ENCODE measurements at regions not wholly inside any gene's neighbourhood (a gene's known extent, or its start where the extent isn't known, plus 50 kb on each side); places are given as distances from the start of the nearest gene placed in this dataset.
"Not testable (repeated sequence)": the region's sequence is repeated elsewhere in the genome, so short reads cannot be mapped to it uniquely, and the experiment has no call there.

DNA sequence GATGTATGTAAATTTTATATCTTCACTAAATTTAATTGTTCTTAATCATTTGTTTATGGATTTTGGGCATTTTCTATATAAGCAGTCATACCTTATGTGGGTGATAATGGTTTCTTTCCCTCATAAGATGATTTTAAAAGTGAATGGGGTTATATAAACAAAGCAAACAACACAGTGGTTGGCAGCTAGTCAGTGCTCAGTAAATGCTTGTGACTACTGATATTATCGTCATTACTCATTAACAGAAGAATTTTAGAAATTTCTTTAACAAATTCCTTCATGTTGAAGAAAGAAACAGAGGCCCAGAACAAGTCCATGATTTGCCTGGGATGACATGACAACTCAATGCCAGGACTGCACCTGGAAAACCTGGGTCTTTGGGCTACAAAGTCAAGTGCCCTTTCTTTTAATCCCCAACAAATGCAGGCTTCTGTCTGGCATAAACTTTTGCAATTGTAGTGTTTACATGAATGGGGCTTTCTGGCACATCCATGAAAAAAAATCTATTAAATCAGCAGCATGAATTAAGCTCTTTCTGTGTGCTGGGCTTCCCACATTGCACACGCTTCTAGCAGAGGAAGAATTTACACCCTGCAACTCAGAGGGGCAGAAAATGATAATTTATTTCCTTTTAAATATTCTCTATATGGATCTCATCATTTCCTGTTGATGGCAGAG is 297.3 kb upstream of the PLGLB1 start:
- not testable (repeated sequence) for DNase-seq

GRCh38 chr2:87319705-87320104 is 298.1 kb upstream of the PLGLB1 start:
- DNase-seq = not testable (repeated sequence)

GRCh38 chr2:87321201-87321600 is 299.6 kb upstream of the PLGLB1 start:
- not testable (repeated sequence) for DNase-seq

GRCh38 chr2:87324335-87325041 is 302.8 kb upstream of the PLGLB1 start:
- not testable (repeated sequence) for DNase-seq

GRCh38 chr2:87325042-87325910 is 303.6 kb upstream of the PLGLB1 start:
- not testable (repeated sequence) for DNase-seq

DNA sequence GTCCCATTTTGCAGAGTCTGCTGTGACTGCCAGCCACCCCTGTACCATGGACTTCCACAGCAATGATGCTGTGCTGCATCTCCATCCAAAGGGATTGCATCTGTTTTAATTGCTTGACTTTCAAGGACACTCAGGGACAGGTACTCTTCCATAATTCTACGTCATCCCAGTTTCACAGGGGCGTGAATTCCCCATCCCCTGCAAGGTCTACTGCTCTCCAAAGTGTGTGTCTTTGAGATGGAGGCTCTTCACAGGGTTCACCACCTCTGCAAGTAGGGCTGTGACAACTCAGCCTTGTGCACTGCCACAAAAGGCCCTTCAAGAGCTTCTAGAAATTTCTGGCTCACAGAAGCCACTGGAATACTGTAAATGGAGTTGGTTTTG is 304.3 kb upstream of the PLGLB1 start:
- DNase-seq = not testable (repeated sequence)

DNA sequence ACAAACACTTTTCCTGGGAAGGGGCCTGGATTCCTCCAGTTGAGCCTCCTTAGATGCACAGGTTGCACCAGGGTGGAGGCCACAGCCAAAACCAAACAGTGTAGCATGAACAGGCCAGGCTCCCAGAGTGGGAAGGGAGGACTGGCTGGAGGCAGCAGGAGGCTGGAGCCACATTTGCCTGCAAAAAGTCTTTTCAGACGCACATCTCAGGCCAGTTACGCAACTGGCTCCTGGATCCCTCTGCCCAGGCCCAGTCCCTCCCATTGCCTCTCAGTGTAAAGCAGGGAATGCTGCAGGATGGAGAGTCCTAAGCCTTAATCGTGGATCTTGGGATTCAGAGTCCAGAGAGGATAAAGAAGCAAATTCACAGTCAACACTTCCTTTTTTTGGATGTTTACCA is 305.1 kb upstream of the PLGLB1 start:
- DNase-seq = not testable (repeated sequence)

DNA sequence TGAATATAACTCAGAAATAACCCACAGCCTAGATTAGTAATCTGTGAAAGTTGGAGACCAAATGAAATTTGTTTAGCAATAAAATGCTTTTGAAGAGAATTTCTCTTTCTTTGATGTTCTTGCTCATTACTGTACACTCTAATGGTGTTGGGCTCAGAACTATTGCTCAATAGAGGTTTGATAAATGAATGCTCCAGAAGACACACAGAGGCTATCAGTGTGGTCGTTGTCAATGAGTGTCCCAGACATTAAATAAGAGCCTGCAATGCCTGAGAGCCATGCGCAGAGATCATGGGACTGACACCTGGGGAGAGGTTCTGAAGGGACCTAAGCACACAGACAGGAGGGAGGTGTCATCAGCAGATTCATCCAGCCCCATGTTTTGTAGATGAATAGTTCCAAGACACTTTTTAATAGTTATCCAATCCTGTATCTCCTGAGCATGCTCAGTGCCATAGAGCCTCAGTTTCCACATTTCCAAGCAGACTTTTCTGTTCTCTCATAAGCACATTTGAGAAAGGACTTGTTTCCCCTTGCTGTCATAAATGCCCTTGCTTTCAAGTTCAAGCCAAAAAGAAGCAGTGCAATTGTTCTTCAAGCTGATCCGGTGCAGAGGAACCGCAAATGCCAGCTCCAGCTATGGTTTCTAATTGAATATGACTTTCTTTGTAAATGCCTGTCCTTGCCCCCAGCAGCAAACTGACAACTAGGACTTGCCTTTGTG is 306.2 kb upstream of the PLGLB1 start:
- DNase-seq = not testable (repeated sequence)

GRCh38 chr2:87329529-87329928 is 307.9 kb upstream of the PLGLB1 start:
- not testable (repeated sequence) for DNase-seq

- not testable (repeated sequence) for DNase-seq
These were observed 308.8 kb upstream of the PLGLB1 start for GRCh38 chr2:87330486-87330885.

DNA sequence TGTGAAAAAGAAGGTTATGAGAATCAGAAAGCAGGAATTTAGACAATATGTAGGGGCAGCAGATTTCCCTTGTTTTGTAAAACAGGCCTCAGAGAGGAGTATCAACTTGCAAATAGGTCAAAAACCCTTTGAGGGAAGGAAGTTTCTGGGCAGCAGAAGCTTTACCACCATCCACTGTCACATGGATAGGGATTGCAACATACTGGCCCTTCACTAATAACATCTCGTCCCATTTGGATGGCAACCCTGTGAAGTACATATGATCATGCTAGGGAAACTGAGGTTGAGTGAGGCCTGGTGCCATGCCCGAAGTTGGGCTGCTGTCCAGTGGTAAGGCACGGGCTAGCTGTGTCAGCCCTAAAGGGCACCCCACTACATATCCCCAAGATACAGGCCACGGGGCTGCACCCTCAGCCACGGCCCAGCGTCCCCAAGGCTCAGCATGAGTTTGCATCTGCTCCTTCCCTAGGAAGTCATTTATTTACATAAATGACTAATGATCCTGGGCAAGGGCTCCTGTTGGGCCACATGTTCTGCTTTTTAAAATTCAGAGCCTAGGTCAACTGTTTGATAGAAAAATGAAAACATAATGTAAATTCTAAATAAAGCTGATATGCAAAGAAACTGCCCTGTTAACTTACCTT is 310.4 kb upstream of the PLGLB1 start:
- peak in 3 of 4 experiments; percentile 22 to 52 (median 26) for DNase-seq

GRCh38 chr2:87334888-87335287 is 313.2 kb upstream of the PLGLB1 start:
- not testable (repeated sequence) for DNase-seq

- not testable (repeated sequence) for DNase-seq
These were observed 317.4 kb upstream of the PLGLB1 start for GRCh38 chr2:87338998-87339397.

GRCh38 chr2:87341601-87342014 is 320.0 kb upstream of the PLGLB1 start:
- peak; percentile 62 to 79 (median 69) for DNase-seq

- not testable (repeated sequence) for DNase-seq
These were observed 320.5 kb upstream of the PLGLB1 start for GRCh38 chr2:87342175-87342574.

- DNase-seq = peak in 2 of 4 experiments; percentile 8 to 11
These were observed 321.7 kb upstream of the PLGLB1 start for GRCh38 chr2:87343347-87343746.

DNA sequence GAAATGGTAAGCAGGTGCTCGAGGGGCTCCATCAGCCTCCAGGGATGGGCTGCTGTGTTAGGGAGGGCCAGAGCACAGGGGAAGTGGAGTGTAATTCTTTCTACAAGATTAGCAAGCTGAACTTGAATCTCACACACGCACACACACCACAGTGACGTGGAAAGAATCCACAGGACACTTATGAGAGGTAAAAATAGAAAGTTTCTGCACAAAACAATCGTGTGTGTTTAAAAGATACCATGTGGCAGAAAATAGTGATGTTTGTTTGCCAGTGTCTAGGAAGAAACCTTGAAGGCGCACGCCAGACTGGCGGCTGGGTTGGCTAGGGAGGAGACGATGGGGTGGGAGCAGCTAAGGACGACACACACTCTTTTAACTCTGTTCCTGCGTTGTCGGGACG is 323.6 kb upstream of the PLGLB1 start:
- not testable (repeated sequence) for DNase-seq

- not testable (repeated sequence) for DNase-seq
These were observed 326.9 kb upstream of the PLGLB1 start for GRCh38 chr2:87348556-87348955.

DNA sequence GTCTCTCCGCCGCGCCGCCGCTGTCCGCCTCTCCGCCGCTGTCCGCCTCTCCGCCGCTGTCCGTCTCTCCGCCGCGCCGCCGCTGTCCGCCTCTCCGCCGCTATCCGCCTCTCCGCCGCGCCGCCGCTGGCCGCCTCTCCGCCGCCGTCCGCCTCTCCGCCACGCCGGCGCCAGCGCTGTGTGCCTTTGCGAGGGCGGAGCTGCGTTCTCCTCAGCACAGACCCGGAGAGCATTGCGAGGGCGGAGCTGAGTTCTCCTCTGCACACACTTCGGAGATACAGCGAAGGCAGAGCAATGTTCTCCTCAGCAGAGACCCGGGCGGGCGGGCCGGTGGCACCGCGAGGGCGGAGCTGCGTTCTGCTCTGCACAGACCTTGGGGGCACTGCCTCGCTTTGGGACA is 327.4 kb upstream of the PLGLB1 start:
- not testable (repeated sequence) for DNase-seq

GRCh38 chr2:87352178-87352934 is 330.7 kb upstream of the PLGLB1 start:
- DNase-seq = peak in 1 of 4 experiments; percentile 1

- DNase-seq = not testable (repeated sequence)
These were observed 331.8 kb upstream of the PLGLB1 start for GRCh38 chr2:87353408-87353807.
